GM21737 (cell line): ENCODE measurements at regions not wholly inside any gene's neighbourhood (a gene's known extent, or its start where the extent isn't known, plus 50 kb on each side); places are given as distances from the start of the nearest gene placed in this dataset.
"Not testable (repeated sequence)": the region's sequence is repeated elsewhere in the genome, so short reads cannot be mapped to it uniquely, and the experiment has no call there.

Experiments used
- ATAC-seq: cut with Tn5 transposase; IDR thresholded peaks from one replicate; pipeline ENCODE4 v1.9.1; 2021; ENCODE audit warnings: mild to moderate bottlenecking, moderate library complexity; ENCODE audit not compliant: unreplicated experiment

GRCh38 chr15:84402856-84403608 is 167.5 kb downstream of the GOLGA6L4 start:
- no peak for ATAC-seq

DNA sequence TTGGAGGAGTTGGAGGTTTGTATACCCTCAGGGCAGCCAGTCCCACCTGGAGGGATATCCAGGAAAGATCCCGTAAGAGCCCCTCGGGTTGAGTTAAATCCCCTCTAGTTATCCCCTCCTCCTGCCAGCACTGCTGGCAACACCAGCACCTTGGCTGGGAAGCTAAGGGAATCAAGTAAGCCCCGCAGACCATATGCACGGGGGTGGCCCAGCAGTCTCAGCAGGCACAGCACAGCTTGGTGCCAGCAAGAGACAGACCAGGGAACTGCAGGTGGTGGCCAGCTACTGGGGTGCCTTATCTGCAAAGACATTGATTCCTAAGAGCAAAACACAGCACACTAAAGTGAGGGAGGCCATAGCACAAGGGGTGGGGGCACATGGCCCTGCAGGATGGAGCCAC is 173.8 kb downstream of the GOLGA6L4 start:
- not testable (repeated sequence) for ATAC-seq

DNA sequence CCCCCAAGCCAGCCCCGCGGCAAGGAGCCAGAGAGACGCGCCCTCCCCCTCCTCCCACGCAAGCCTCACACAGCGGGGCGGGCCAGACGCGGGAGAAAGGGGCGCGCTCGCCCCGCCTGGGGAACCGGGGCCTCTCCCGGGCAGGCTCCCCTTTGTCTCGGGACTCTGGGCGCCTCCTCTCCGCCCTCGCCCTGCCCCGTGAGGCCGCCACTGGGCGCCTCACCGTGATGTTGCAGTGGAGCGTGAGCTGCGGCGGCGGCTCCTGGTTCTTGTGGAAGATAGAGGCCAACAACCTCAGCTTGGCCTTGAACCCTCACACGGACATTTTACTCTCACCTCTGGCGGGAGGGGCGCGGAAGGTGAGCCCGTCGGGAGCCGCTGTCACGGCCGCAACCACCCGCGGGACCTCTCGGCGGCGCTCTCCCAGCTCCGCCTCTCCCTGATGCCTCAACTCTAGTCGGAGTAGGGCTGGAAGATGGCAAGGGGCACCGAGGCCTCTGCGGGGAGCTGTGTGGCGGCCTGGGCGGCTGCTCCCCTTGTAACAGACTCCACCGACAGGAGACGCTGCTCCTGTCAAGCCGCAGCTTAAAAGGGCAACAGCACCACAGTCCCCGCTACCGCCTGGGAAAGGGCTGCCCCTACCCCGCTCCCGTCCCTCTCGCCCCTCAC is 179.2 kb upstream of the ZSCAN2 start:
- ATAC-seq = not testable (repeated sequence)

DNA sequence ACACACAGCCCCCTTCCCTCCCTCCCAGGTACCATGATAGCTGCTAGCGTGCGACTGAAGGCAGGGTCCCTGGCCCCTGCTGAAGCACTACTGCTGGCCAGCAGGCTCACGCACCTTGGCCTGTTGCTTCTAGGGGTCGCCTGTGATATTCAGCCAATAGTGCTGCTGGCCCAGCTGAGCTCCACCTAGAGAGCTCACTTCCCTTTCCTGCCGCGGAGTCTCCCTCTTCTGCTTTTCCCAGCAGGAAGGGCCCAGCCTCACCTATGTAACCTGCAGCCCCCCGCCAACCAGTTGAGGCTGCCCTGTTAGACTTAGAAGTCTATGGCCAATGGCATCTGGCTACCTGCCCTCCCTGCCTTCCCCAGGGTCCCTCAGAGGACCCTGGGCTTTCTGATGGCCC is 175.5 kb upstream of the ZSCAN2 start:
- not testable (repeated sequence) for ATAC-seq

- not testable (repeated sequence) for ATAC-seq
Observed at GRCh38 chr15:84473305-84473877, 127.4 kb upstream of the ZSCAN2 start.

DNA sequence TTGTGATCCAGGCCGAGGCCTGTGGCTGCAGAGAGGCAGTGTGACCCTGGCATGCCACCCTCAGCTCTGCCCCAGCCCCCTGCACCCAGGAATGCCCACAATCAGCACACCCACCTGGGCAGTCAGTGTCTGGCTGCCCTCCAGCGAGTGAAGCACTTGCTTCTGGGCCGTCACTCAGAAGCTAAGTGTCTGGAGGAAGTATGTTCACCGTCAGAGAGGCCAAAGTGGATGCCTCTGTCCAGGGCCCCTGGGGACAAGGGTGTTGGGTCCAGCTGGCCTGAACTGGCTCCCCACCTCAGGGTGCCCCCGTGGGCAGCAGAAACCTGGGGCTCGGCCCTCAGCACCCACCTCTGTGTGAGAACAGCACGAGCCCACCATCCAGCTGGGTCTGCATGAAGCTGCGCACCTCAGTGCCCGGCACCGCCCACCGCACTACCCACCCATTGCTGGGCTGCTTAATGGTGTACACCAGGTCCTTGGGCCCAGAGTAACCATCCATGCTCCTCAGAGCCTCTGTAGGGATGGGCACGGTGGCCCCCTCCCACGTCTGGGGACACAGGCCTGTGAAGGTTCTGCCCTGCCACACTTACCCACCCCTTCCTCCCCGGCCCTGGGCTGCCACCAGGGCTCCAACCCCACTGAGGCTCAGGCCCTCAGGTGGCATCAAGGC is 124.3 kb upstream of the ZSCAN2 start:
- ATAC-seq = not testable (repeated sequence)

GRCh38 chr15:84477550-84477949 is 123.3 kb upstream of the ZSCAN2 start:
- peak; percentile 86 for ATAC-seq

GRCh38 chr15:84480174-84480681 is 120.6 kb upstream of the ZSCAN2 start:
- not testable (repeated sequence) for ATAC-seq

- ATAC-seq = not testable (repeated sequence)
Observed at GRCh38 chr15:84483859-84484258, 117.0 kb upstream of the ZSCAN2 start.

DNA sequence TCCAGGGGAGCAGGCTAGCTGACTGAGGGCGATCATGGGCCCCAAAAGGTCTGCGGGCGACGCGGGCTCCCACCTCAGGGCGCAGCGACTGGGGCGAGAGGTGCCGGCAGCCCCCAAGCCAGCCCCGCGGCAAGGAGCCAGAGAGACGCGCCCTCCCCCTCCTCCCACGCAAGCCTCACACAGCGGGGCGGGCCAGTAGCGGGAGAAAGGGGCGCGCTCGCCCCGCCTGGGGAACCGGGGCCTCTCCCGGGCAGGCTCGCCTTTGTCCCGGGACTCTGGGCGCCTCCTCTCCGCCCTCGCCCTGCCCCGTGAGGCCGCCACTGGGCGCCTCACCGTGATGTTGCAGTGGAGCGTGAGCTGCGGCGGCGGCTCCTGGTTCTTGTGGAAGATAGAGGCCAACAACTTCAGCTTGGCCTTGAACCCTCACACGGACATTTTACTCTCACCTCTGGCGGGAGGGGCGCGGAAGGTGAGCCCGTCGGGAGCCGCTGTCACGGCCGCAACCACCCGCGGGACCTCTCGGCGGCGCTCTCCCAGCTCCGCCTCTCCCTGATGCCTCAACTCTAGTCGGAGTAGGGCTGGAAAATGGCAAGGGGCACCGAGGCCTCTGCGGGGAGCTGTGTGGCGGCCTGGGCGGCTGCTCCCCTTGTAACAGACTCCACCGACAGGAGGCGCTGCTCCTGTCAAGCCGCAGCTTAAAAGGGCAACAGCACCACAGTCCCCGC is 100.5 kb upstream of the ZSCAN2 start:
- not testable (repeated sequence) for ATAC-seq

DNA sequence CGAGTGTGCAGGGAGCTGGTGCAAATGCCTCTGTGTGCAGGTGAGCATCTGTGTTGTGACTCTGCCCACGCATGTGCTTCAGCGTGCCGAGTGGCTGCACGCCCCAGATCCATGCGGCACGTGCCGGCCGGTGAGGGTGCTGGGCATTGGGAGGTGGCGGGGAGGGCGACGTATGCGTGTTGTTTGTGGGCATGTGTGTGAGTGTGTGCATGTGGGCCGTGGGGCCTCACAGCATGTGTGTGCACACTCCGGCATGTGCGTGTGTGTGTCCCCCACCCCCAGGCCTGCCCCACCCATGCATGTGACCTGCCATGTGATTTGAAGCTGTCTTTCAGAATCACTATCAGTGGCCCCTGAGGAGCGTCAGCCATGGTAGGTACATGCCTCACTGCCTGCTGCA is 97.7 kb upstream of the ZSCAN2 start:
- not testable (repeated sequence) for ATAC-seq

GRCh38 chr15:84505552-84505951 is 95.3 kb upstream of the ZSCAN2 start:
- not testable (repeated sequence) for ATAC-seq

DNA sequence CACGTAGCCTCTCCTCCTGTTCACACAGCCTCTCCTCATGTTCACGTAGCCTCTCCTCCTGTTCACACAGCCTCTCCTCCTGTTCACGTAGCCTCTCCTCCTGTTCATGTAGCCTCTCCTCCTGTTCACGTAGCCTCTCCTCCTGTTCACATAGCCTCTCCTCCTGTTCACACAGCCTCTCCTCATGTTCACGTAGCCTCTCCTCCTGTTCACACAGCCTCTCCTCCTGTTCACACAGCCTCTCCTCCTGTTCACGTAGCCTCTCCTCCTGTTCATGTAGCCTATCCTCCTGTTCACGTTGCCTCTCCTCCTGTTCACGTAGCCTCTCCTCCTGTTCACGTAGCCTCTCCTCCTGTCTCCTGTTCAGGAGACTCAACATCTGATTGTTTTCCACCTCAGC is 88.5 kb upstream of the ZSCAN2 start:
- not testable (repeated sequence) for ATAC-seq

DNA sequence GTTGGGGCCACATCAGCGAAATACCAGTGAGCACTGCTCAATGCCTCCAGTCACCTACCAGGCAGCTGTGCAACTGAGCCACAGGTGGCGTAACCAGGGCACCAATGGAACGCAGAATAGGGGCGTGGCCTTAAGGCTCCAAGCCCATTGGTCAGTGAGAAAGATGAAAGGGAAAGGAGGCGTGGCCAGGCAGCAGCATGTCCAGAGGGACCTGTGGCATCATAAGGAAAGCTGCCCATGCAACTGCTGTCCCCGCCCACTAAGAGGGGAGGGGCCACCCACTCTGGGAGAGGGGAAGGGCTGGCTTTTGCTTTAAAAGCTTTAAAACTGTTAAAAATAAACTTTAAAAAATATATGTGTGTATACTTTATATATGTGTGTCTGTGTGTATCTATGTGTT is 84.0 kb upstream of the ZSCAN2 start:
- not testable (repeated sequence) for ATAC-seq

GRCh38 chr15:84525491-84526344 is 75.1 kb upstream of the ZSCAN2 start:
- not testable (repeated sequence) for ATAC-seq

GRCh38 chr15:84530751-84531150 is 70.1 kb upstream of the ZSCAN2 start:
- not testable (repeated sequence) for ATAC-seq

GRCh38 chr15:84531223-84531622 is 69.6 kb upstream of the ZSCAN2 start:
- ATAC-seq = not testable (repeated sequence)

DNA sequence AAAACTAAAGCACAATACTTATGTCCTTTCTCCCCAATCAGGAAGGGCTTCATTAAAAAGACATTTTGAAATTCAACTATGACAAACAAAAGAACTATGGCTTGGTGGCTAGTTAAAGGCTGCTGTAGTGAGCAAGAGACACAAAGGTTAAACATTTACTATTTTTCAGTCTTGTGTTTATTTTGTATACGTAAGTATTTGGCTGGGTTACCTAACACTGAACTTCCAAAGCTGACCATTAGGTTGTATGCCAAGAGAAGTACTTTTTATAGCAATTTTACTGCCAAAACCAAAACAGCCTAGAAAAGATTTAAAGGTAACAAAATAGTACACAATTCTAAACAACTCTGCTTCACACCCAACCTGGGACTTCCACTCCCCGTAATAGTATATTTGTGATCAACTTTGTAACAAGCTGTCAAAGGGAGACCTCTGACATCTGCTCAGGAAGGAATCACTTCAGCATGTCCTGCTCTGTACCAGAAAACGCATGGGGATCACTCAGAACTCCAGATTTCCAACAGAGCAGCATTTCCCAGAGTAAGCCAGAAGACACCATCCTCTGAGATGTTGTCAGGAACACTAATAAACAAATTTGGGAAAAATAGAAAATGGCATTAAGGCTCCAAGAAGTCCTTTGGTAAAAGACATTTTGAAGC is 69.0 kb upstream of the ZSCAN2 start:
- ATAC-seq = not testable (repeated sequence)

- not testable (repeated sequence) for ATAC-seq
Observed at GRCh38 chr15:84533705-84534104, 67.1 kb upstream of the ZSCAN2 start.
